ENCODE measurements at regions not wholly inside any gene's neighbourhood (a gene's known extent, or its start where the extent isn't known, plus 50 kb on each side); places are given as distances from the start of the nearest gene placed in this dataset.

- TF ChIP-seq, protein P1, sequence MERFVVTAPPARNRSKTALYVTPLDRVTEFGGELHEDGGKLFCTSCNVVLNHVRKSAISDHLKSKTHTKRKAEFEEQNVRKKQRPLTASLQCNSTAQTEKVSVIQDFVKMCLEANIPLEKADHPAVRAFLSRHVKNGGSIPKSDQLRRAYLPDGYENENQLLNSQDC (CRISPR knock-in tag; IDR thresholded peaks at IDR 0.05) = no peak
- TF ChIP-seq POLR2H (tag; IDR thresholded peaks at IDR 0.05; ENCODE audit: low read depth) = peak; percentile 76
- TF ChIP-seq MCM7 (IDR thresholded peaks at IDR 0.05) = no peak
- no peak for TF ChIP-seq KDM4B (IDR thresholded peaks at IDR 0.05; ENCODE audit: borderline replicate concordance in 2 of 2, low read depth in 1 of 2)
- TF ChIP-seq TAF7 (tag; IDR thresholded peaks at IDR 0.05) = no peak
- TF ChIP-seq TEAD4 (IDR thresholded peaks at IDR 0.05; ENCODE audit: low read length) = peak; percentile 41; the same call in 1 of the 2 replicates
- no peak for TF ChIP-seq TEAD4 (CRISPR knock-in tag; IDR thresholded peaks at IDR 0.05; ENCODE audit: borderline replicate concordance)
- TF ChIP-seq PHTF2 (CRISPR knock-in tag; IDR thresholded peaks at IDR 0.05) = no peak
- TF ChIP-seq TRIM25 (IDR thresholded peaks at IDR 0.05; ENCODE audit: borderline replicate concordance) = no peak
- no peak for TF ChIP-seq HSF4 (CRISPR knock-in tag; IDR thresholded peaks at IDR 0.05; ENCODE audit: borderline replicate concordance)
- peak in 1 of 2 experiments; percentile 43; a peak in 1 of 4 replicates for TF ChIP-seq MAZ (CRISPR knock-in tag; conservative IDR thresholded peaks at IDR 0.05 in 1 of 2, IDR thresholded peaks at IDR 0.05 in 1 of 2)
- no peak for TF ChIP-seq MBD2 (IDR thresholded peaks at IDR 0.05; ENCODE audit: borderline replicate concordance, low read depth)
- TF ChIP-seq ZNF668 (CRISPR knock-in tag; IDR thresholded peaks at IDR 0.05) = no peak
- peak; percentile 15; the same call in 1 of the 2 replicates for TF ChIP-seq BCOR (IDR thresholded peaks at IDR 0.05)
- TF ChIP-seq TAF1 (IDR thresholded peaks at IDR 0.05; ENCODE audit: control insufficient read depth, extremely low read depth, insufficient read depth, low read length, severe bottlenecking) = no peak
- peak; percentile 7 for TF ChIP-seq E2F8 (IDR thresholded peaks at IDR 0.05; ENCODE audit: low read depth, partially characterized antibody)
- TF ChIP-seq ILF3 (IDR thresholded peaks at IDR 0.05; ENCODE audit: borderline replicate concordance) = no peak
- no peak for TF ChIP-seq ELF2 (CRISPR knock-in tag; IDR thresholded peaks at IDR 0.05)
- TF ChIP-seq, protein P2, sequence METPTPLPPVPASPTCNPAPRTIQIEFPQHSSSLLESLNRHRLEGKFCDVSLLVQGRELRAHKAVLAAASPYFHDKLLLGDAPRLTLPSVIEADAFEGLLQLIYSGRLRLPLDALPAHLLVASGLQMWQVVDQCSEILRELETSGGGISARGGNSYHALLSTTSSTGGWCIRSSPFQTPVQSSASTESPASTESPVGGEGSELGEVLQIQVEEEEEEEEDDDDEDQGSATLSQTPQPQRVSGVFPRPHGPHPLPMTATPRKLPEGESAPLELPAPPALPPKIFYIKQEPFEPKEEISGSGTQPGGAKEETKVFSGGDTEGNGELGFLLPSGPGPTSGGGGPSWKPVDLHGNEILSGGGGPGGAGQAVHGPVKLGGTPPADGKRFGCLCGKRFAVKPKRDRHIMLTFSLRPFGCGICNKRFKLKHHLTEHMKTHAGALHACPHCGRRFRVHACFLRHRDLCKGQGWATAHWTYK (CRISPR knock-in tag; IDR thresholded peaks at IDR 0.05) = 0 out of 2 replicates have a peak, but pooled peaks have one; percentile 12
- TF ChIP-seq, protein P3, sequence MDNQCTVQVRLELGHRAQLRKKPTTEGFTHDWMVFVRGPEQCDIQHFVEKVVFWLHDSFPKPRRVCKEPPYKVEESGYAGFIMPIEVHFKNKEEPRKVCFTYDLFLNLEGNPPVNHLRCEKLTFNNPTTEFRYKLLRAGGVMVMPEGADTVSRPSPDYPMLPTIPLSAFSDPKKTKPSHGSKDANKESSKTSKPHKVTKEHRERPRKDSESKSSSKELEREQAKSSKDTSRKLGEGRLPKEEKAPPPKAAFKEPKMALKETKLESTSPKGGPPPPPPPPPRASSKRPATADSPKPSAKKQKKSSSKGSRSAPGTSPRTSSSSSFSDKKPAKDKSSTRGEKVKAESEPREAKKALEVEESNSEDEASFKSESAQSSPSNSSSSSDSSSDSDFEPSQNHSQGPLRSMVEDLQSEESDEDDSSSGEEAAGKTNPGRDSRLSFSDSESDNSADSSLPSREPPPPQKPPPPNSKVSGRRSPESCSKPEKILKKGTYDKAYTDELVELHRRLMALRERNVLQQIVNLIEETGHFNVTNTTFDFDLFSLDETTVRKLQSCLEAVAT (IDR thresholded peaks at IDR 0.05) = no peak
- TF ChIP-seq ZNF140 (CRISPR knock-in tag; IDR thresholded peaks at IDR 0.05) = no peak
Measured at GRCh38 chr10:3852147-3852904, 67.3 kb upstream of the KLF6 start (continued).

Data from K562 (cell line).